ENCODE measurements at regions not wholly inside any gene's neighbourhood (a gene's known extent, or its start where the extent isn't known, plus 50 kb on each side); places are given as distances from the start of the nearest gene placed in this dataset.

- no peak for TF ChIP-seq CTCF (IDR thresholded peaks at IDR 0.05)
- no peak for TF ChIP-seq POLR2A (IDR thresholded peaks at IDR 0.05)
These were observed 165.9 kb upstream of the CDYL start for GRCh38 chr6:4610256-4610655.

Measured in adrenal gland (tissue), 5 donors.